Activated naive CD8-positive, alpha-beta T cell treated with anti-CD3 and anti-CD28 coated beads, Interleukin-2, amount 50 U/mL, for 24 hours (primary cell): ENCODE measurements at regions not wholly inside any gene's neighbourhood (a gene's known extent, or its start where the extent isn't known, plus 50 kb on each side); places are given as distances from the start of the nearest gene placed in this dataset.

Source experiments
- ATAC-seq: fragments of 150-1000 bp; cut with Tn5 transposase; one replicate; pipeline ENCODE4 v1.10.0; 2021
- DNase-seq: peaks from one replicate; pipeline ENCODE4 v3.0.0; 2021
- H3K27ac Mint-ChIP-seq: one replicate; pipeline ENCODE4 v1.8.0; 2021; ENCODE audit warnings: mild to moderate bottlenecking, mixed read lengths
- H3K27me3 Mint-ChIP-seq: one replicate; pipeline ENCODE4 v1.8.0; 2021; ENCODE audit warnings: mixed read lengths
- H3K36me3 Mint-ChIP-seq: one replicate; pipeline ENCODE4 v1.8.0; 2021; ENCODE audit warnings: low read depth, mixed read lengths
- H3K4me1 Mint-ChIP-seq: one replicate; pipeline ENCODE4 v1.8.0; 2021; ENCODE audit warnings: mixed read lengths
- H3K4me3 Mint-ChIP-seq: one replicate; pipeline ENCODE4 v1.8.0; 2021; ENCODE audit warnings: mild to moderate bottlenecking, moderate library complexity, mixed read lengths
- H3K9me3 Mint-ChIP-seq: one replicate; pipeline ENCODE4 v1.8.0; 2021; ENCODE audit warnings: mixed read lengths

GRCh38 chr6:14838133-14838583 lies 407.7 kb upstream of the JARID2 start:
- H3K4me3 Mint-ChIP-seq, result no peak overlapping the region
- ATAC-seq (no peak), DNase-seq (no peak)
- H3K27ac Mint-ChIP-seq, result no peak overlapping the region
- H3K36me3 Mint-ChIP-seq, result no peaks in the 10 kb centered on the region
- peaks cover 18% of the 10 kb centered on the region for H3K27me3 Mint-ChIP-seq
- peaks cover 4% of the 10 kb centered on the region for H3K9me3 Mint-ChIP-seq
- H3K4me1 Mint-ChIP-seq, result peaks cover 14% of the 10 kb centered on the region

GRCh38 chr6:14841901-14842421 lies 403.9 kb upstream of the JARID2 start:
- H3K4me3 Mint-ChIP-seq, result no peak overlapping the region
- H3K4me1 Mint-ChIP-seq, result peaks cover 13% of the 10 kb centered on the region
- no peak for DNase-seq
- ATAC-seq, result no peak
- peaks cover 4% of the 10 kb centered on the region for H3K9me3 Mint-ChIP-seq
- H3K36me3 Mint-ChIP-seq, result no peaks in the 10 kb centered on the region
- H3K27ac Mint-ChIP-seq, result no peak overlapping the region
- peaks cover 10% of the 10 kb centered on the region for H3K27me3 Mint-ChIP-seq

DNA sequence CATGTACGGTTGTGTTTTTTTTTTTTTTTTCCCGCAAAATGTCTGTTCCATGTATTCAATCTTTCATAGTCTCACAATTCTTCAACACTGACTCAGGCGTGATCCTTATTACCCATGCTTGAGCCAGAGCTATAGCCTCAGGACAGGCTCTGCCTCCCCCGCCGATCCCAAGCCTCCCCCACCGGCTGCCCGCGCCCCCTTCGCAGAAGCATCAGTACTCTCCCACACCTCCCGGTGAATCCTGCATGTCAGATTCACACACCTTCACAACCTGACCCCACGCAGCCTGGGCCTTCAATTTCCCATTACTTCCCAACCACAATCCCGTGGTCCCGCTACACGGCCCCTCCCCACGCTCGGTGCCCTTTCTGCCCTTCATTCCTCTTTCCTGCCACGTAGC lies 401.5 kb upstream of the JARID2 start:
- Mint-ChIP-seq H3K36me3 (peaks cover 1% of the 10 kb centered on the region), H3K4me1 (peaks cover 7% of the 10 kb centered on the region), H3K9me3 (peaks cover 4% of the 10 kb centered on the region), H3K27me3 (peaks cover 6% of the 10 kb centered on the region), H3K27ac (no peak overlapping the region), H3K4me3 (no peak overlapping the region)
- DNase-seq (no peak), ATAC-seq (no peak)

GRCh38 chr6:14848019-14848418 lies 397.9 kb upstream of the JARID2 start:
- H3K27ac Mint-ChIP-seq, result no peak overlapping the region
- H3K36me3 Mint-ChIP-seq, result peaks cover 1% of the 10 kb centered on the region
- ATAC-seq (no peak), DNase-seq (no peak)
- H3K4me1 Mint-ChIP-seq, result no peaks in the 10 kb centered on the region
- H3K9me3 Mint-ChIP-seq, result no peaks in the 10 kb centered on the region
- H3K27me3 Mint-ChIP-seq, result no peaks in the 10 kb centered on the region
- no peak overlapping the region for H3K4me3 Mint-ChIP-seq

- DNase-seq, result no peak
- no peak for ATAC-seq
- H3K27ac Mint-ChIP-seq, result no peak overlapping the region
- no peak overlapping the region for H3K4me3 Mint-ChIP-seq
- no peaks in the 10 kb centered on the region for H3K4me1 Mint-ChIP-seq
- no peaks in the 10 kb centered on the region for H3K27me3 Mint-ChIP-seq
- H3K36me3 Mint-ChIP-seq, result peaks cover 1% of the 10 kb centered on the region
- H3K9me3 Mint-ChIP-seq, result no peaks in the 10 kb centered on the region
Observed at GRCh38 chr6:14849185-14849584, 396.7 kb upstream of the JARID2 start.

- no peaks in the 10 kb centered on the region for H3K27me3 Mint-ChIP-seq
- no peak for ATAC-seq
- no peak overlapping the region for H3K4me3 Mint-ChIP-seq
- no peak for DNase-seq
- H3K36me3 Mint-ChIP-seq, result peaks cover 1% of the 10 kb centered on the region
- H3K27ac Mint-ChIP-seq, result no peak overlapping the region
- peaks cover 13% of the 10 kb centered on the region for H3K4me1 Mint-ChIP-seq
- no peaks in the 10 kb centered on the region for H3K9me3 Mint-ChIP-seq
Observed at GRCh38 chr6:14851281-14851680, 394.6 kb upstream of the JARID2 start.

GRCh38 chr6:14852375-14852774 lies 393.5 kb upstream of the JARID2 start:
- Mint-ChIP-seq H3K9me3 (no peaks in the 10 kb centered on the region), H3K4me1 (peaks cover 24% of the 10 kb centered on the region), H3K36me3 (peaks cover 1% of the 10 kb centered on the region), H3K27ac (no peak overlapping the region), H3K4me3 (no peak overlapping the region), H3K27me3 (no peaks in the 10 kb centered on the region)
- DNase-seq, result no peak
- no peak for ATAC-seq

GRCh38 chr6:14856177-14856576 lies 389.7 kb upstream of the JARID2 start:
- H3K4me3 Mint-ChIP-seq, result no peak overlapping the region
- peak overlapping the region; percentile 92 for H3K27ac Mint-ChIP-seq
- no peaks in the 10 kb centered on the region for H3K27me3 Mint-ChIP-seq
- peaks cover 61% of the 10 kb centered on the region for H3K4me1 Mint-ChIP-seq
- H3K36me3 Mint-ChIP-seq, result no peaks in the 10 kb centered on the region
- DNase-seq (no peak), ATAC-seq (no peak)
- H3K9me3 Mint-ChIP-seq, result no peaks in the 10 kb centered on the region

- Mint-ChIP-seq H3K4me1 (peaks cover 67% of the 10 kb centered on the region), H3K27ac (peak overlapping the region; percentile 92), H3K4me3 (peak overlapping the region; percentile 63), H3K36me3 (no peaks in the 10 kb centered on the region), H3K9me3 (no peaks in the 10 kb centered on the region), H3K27me3 (no peaks in the 10 kb centered on the region)
- DNase-seq (peak; percentile 18), ATAC-seq (no peak)
Observed at GRCh38 chr6:14857001-14857400, 388.9 kb upstream of the JARID2 start.

DNA sequence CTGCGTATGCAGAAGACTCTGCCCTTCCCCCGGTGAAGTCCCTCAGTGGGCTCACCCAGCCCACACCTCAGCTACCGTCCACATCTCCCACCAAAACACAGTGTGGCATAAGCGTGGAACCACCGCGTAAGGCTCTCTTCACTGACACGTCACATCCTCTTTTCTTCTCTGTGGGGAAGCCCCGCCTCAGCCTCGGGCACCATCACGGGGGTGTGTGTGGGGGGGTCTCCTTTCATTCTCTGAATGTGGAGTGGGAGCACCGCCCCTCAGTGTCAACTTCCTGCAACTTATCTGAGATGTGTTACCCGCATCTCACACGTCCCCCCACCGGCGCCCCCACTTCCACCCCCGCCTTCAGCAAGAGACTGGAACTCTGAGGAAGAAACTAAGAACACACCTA lies 388.4 kb upstream of the JARID2 start:
- H3K4me1 Mint-ChIP-seq, result peaks cover 67% of the 10 kb centered on the region
- no peaks in the 10 kb centered on the region for H3K9me3 Mint-ChIP-seq
- DNase-seq (peak; percentile 77), ATAC-seq (peak; percentile 74)
- H3K4me3 Mint-ChIP-seq, result peak overlapping the region; percentile 63
- H3K27ac Mint-ChIP-seq, result peak overlapping the region; percentile 92
- no peaks in the 10 kb centered on the region for H3K36me3 Mint-ChIP-seq
- no peaks in the 10 kb centered on the region for H3K27me3 Mint-ChIP-seq

- Mint-ChIP-seq H3K36me3 (no peaks in the 10 kb centered on the region), H3K4me3 (peak overlapping the region; percentile 15), H3K27ac (peak overlapping the region; percentile 92), H3K4me1 (peaks cover 69% of the 10 kb centered on the region), H3K9me3 (no peaks in the 10 kb centered on the region), H3K27me3 (no peaks in the 10 kb centered on the region)
- ATAC-seq (peak; percentile 78), DNase-seq (no peak)
Observed at GRCh38 chr6:14858808-14859207, 387.1 kb upstream of the JARID2 start.

DNA sequence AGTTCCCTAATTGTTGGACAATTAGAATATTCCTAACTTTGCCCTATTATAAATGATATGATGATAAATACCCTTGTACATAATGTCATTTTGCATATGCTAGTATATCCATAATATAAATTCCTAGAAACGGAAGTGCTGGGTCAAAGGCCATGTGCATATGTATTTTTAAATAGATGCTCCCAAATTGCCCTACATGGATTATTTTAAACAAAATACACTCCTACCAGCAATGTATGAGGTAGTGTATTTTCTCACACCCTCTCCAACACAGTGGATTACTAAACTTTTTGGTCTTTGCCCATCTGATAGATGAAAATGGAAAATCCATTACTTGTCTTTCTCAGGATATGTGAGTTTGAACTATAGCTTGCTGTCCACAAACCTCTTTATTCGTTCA lies 385.1 kb upstream of the JARID2 start:
- no peak for DNase-seq
- H3K36me3 Mint-ChIP-seq, result peaks cover 2% of the 10 kb centered on the region
- H3K9me3 Mint-ChIP-seq, result peaks cover 3% of the 10 kb centered on the region
- H3K27ac Mint-ChIP-seq, result peak overlapping the region; percentile 79
- ATAC-seq, result no peak
- peaks cover 74% of the 10 kb centered on the region for H3K4me1 Mint-ChIP-seq
- H3K27me3 Mint-ChIP-seq, result no peaks in the 10 kb centered on the region
- peak overlapping the region; percentile 19 for H3K4me3 Mint-ChIP-seq

- peaks cover 71% of the 10 kb centered on the region for H3K4me1 Mint-ChIP-seq
- peak; percentile 22 for ATAC-seq
- no peaks in the 10 kb centered on the region for H3K27me3 Mint-ChIP-seq
- peak overlapping the region; percentile 19 for H3K4me3 Mint-ChIP-seq
- peak overlapping the region; percentile 79 for H3K27ac Mint-ChIP-seq
- peaks cover 4% of the 10 kb centered on the region for H3K9me3 Mint-ChIP-seq
- H3K36me3 Mint-ChIP-seq, result peaks cover 2% of the 10 kb centered on the region
- peak; percentile 41 for DNase-seq
Observed at GRCh38 chr6:14861491-14861943, 384.4 kb upstream of the JARID2 start.

DNA sequence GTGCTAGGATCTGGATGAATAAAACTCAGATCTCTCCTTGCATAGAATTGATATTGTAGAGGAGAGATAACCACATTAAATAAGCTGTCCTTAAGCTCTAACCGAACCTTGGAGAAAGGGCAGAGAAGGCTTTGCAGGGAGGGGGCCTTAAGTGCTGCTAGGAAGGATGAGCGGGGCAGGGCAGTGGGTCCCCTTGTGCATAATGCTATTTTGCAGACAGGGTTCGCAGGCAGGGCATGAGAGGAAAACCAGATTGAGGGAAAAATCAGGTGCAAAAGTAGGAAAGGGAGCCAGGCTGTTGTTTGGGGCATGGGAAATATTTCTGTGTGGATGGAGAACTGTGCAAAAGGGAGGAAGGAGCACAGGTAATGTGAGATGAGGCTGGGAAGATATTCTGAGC lies 383.0 kb upstream of the JARID2 start:
- Mint-ChIP-seq H3K36me3 (peaks cover 2% of the 10 kb centered on the region), H3K4me3 (no peak overlapping the region), H3K4me1 (peaks cover 61% of the 10 kb centered on the region), H3K9me3 (peaks cover 4% of the 10 kb centered on the region), H3K27ac (no peak overlapping the region), H3K27me3 (no peaks in the 10 kb centered on the region)
- DNase-seq, result no peak
- ATAC-seq, result no peak

DNA sequence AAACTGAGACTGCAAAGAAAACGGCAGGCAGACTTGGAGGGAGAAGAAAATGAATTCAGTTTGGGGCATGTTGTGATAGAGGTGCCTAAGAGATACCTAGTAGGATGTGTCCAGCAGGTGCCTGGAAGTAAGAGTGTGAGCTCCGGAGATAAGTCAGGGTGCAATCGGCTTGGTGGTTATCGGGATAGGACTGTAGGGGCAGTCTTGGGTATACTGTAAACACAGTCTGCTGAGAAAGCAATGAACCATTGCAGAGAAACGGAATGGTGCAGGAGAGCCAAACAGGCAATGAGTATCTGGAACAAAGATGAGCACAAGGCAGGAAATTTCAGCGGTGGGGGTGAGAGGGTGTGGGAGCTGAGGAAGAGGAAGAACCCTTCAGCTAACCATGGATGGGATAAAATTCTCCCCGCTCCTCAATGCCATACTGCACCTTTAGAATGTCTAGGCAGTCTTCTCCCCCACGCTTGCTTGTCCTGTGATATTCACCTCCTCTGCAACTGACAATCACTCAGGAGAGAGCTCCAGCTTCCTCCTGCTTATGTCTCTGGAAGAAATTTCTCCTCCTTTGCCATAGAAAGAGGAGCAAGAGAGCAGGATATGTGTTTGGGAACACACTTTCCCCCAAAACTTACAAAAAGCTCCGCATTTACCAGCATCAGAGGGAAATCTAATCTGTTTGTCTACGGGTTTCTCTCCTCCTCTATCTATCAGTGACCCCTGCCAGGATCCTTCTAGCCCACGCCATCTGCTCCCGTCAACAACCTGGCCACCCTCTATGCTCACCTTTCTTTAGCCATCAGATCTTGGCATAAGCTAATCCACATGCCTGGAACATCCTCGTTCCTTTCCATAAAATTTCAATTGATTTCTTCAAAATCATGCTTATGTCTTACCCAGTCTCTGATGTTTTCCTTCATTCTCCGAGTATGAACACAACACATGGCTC lies 381.7 kb upstream of the JARID2 start:
- Mint-ChIP-seq H3K4me1 (peaks cover 49% of the 10 kb centered on the region), H3K27me3 (no peaks in the 10 kb centered on the region), H3K9me3 (peaks cover 4% of the 10 kb centered on the region), H3K4me3 (no peak overlapping the region), H3K36me3 (peaks cover 2% of the 10 kb centered on the region), H3K27ac (no peak overlapping the region)
- no peak for DNase-seq
- no peak for ATAC-seq
